ENCODE measurements at regions not wholly inside any gene's neighbourhood (a gene's known extent, or its start where the extent isn't known, plus 50 kb on each side); places are given as distances from the start of the nearest gene placed in this dataset.
"Not testable (repeated sequence)": the region's sequence is repeated elsewhere in the genome, so short reads cannot be mapped to it uniquely, and the experiment has no call there.

DNA sequence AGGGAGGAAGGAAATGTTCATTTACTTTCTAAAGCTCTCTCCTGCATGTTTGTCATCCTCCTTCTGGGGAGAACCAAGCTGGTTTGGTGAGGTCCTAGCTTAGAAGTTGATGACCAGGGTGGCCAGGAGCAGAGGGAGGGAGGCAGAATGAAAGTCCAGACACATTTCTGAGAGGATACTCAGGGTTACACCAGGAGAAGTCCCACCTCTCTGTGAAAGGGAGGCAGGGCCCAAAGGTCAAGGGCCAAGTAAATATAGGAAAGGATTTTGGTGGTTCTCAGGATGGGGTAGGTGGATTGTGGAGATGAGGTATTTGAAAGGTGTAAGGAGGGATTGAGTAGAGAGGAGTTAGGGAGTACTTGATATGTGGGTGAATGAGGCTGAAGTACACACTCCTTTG is 58.0 kb upstream of the FBXO11 start:
- H3K36me3 ChIP-seq (ENCODE audit: control insufficient read depth in 5 of 5, insufficient read depth in 5 of 5, low read length in 5 of 5): no peaks in the 10 kb centered on the region
- no peak overlapping the region for H3K9ac ChIP-seq (ENCODE audit: low read length in 5 of 5)
- no peaks in the 10 kb centered on the region for H3K27me3 ChIP-seq (ENCODE audit: control insufficient read depth in 5 of 5, insufficient read depth in 4 of 5, low read length in 5 of 5)
- no peaks in the 10 kb centered on the region for H3K9me3 ChIP-seq (ENCODE audit: control insufficient read depth in 5 of 5, low read length in 5 of 5)
- H3K4me1 ChIP-seq (ENCODE audit: control insufficient read depth in 5 of 5, insufficient read depth in 5 of 5, low read length in 5 of 5): no peaks in the 10 kb centered on the region
- H3K4me3 ChIP-seq (ENCODE audit: low read depth in 1 of 5, low read length in 5 of 5): no peak overlapping the region
- H3K27ac ChIP-seq (ENCODE audit: low read depth, low read length): no peak overlapping the region

DNA sequence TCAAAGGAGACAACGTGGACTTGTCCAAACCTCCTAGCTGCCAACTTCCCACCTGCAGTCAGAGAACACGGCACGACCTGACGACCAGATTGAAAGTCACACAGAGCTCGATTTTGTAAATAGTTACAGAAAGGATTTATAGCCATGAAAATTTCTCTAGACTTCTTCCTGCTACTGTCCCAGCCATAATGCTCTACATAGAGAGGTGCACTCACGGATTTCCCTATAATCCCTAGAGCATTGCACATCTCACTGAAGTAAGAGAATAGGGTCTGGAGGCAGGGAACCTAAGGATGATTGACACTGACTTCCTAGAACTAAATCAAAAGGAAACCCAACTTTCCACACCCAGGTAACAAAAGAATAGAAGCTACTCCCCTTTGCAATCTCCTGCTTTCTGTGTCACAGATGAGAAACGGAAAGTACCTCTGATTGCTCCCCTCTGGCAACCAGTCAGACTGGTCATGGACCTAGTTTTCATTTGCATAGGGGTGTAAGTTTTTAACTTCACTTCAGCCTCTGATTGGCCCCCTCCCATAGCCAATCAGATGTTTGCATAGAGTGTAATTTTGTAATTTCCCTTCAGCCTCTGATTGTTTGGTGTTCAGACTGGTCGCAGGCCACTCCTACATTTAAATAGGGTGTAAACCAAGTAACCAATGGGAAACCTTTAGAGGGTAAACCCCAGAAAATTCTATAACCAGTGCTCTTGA is 58.6 kb upstream of the FBXO11 start:
- H3K27me3 ChIP-seq (ENCODE audit: control insufficient read depth in 5 of 5, insufficient read depth in 4 of 5, low read length in 5 of 5): no peaks in the 10 kb centered on the region
- H3K4me3 ChIP-seq (ENCODE audit: low read depth in 1 of 5, low read length in 5 of 5): no peak overlapping the region
- no peaks in the 10 kb centered on the region for H3K36me3 ChIP-seq (ENCODE audit: control insufficient read depth in 5 of 5, insufficient read depth in 5 of 5, low read length in 5 of 5)
- H3K9ac ChIP-seq (ENCODE audit: low read length in 5 of 5): no peak overlapping the region
- no peaks in the 10 kb centered on the region for H3K9me3 ChIP-seq (ENCODE audit: control insufficient read depth in 5 of 5, low read length in 5 of 5)
- no peak overlapping the region for H3K27ac ChIP-seq (ENCODE audit: low read depth, low read length)
- no peaks in the 10 kb centered on the region for H3K4me1 ChIP-seq (ENCODE audit: control insufficient read depth in 5 of 5, insufficient read depth in 5 of 5, low read length in 5 of 5)

DNA sequence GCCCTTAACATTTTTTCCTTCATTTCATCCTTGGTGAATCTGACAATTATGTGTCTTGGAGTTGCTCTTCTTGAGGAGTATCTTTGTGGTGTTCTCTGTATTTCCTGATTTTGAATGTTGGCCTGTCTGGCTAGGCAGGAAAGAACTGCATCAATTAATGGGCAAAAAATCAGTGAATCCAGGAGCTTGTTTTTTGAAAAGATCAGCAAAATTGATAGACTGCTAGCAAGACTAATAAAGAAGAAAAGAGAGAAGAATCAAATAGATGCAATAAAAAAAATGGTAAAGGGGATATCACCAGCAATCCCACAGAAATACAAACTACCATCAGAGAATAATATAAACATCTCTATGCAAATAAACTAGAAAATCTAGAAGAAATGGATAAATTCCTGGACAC is 70.4 kb upstream of the FBXO11 start:
- H3K27ac ChIP-seq (ENCODE audit: low read depth, low read length); H3K9ac ChIP-seq (ENCODE audit: low read length in 5 of 5); H3K27me3 ChIP-seq (ENCODE audit: control insufficient read depth in 5 of 5, insufficient read depth in 4 of 5, low read length in 5 of 5); H3K9me3 ChIP-seq (ENCODE audit: control insufficient read depth in 5 of 5, low read length in 5 of 5); H3K4me1 ChIP-seq (ENCODE audit: control insufficient read depth in 5 of 5, insufficient read depth in 5 of 5, low read length in 5 of 5); H3K4me3 ChIP-seq (ENCODE audit: low read depth in 1 of 5, low read length in 5 of 5); H3K36me3 ChIP-seq (ENCODE audit: control insufficient read depth in 5 of 5, insufficient read depth in 5 of 5, low read length in 5 of 5): not testable (repeated sequence)

DNA sequence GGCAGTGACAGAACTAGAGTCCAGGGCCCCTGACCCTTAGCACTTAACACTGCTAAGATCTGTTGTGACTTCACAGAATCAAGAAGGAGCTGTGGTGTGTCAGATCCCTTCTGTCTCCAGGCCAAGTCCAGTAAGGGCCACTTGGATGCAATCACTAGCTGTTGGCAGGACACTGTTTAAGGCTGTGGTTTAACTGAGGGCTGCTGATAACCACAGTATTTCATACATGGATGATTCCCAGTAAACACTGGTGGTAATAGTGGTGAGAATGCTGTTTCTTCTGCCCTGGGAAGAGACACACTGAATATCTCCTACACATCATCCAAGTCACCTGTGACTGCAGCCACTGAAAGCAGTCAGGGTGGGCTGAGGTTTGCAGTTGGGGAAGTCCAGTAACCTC is 77.7 kb upstream of the FBXO11 start:
- no peaks in the 10 kb centered on the region for H3K27me3 ChIP-seq (ENCODE audit: control insufficient read depth in 5 of 5, insufficient read depth in 4 of 5, low read length in 5 of 5)
- no peak overlapping the region for H3K27ac ChIP-seq (ENCODE audit: low read depth, low read length)
- peaks cover 0 to 2% (median 0%) of the 10 kb centered on the region in 5 donors for H3K4me1 ChIP-seq (ENCODE audit: control insufficient read depth in 5 of 5, insufficient read depth in 5 of 5, low read length in 5 of 5)
- H3K9ac ChIP-seq (ENCODE audit: low read length in 5 of 5): no peak overlapping the region
- no peaks in the 10 kb centered on the region for H3K9me3 ChIP-seq (ENCODE audit: control insufficient read depth in 5 of 5, low read length in 5 of 5)
- no peak overlapping the region for H3K4me3 ChIP-seq (ENCODE audit: low read depth in 1 of 5, low read length in 5 of 5)
- H3K36me3 ChIP-seq (ENCODE audit: control insufficient read depth in 5 of 5, insufficient read depth in 5 of 5, low read length in 5 of 5): no peaks in the 10 kb centered on the region

DNA sequence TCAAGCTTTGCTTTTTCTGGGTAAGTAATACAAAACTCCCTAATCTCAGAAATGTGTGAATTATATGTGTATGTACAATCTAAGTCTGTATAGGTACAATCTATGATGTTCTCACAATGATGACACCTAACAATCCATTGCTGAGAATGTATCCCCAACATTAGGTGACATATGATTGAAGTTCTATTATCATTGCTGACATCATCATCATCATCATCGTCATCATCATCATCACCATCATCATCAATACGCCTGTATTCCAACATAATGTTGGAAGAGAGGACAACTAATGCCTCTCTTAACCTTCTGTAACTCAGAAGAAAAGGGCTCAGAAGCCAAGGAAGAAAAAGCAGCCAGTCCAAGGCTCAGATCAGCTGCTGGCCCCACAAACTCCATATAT is 84.2 kb upstream of the FBXO11 start:
- no peak overlapping the region for H3K27ac ChIP-seq (ENCODE audit: low read depth, low read length)
- no peaks in the 10 kb centered on the region for H3K27me3 ChIP-seq (ENCODE audit: control insufficient read depth in 5 of 5, insufficient read depth in 4 of 5, low read length in 5 of 5)
- H3K4me1 ChIP-seq (ENCODE audit: control insufficient read depth in 5 of 5, insufficient read depth in 5 of 5, low read length in 5 of 5): no peaks in the 10 kb centered on the region
- H3K4me3 ChIP-seq (ENCODE audit: low read depth in 1 of 5, low read length in 5 of 5): no peak overlapping the region
- H3K36me3 ChIP-seq (ENCODE audit: control insufficient read depth in 5 of 5, insufficient read depth in 5 of 5, low read length in 5 of 5): no peaks in the 10 kb centered on the region
- H3K9ac ChIP-seq (ENCODE audit: low read length in 5 of 5): no peak overlapping the region
- no peaks in the 10 kb centered on the region for H3K9me3 ChIP-seq (ENCODE audit: control insufficient read depth in 5 of 5, low read length in 5 of 5)

DNA sequence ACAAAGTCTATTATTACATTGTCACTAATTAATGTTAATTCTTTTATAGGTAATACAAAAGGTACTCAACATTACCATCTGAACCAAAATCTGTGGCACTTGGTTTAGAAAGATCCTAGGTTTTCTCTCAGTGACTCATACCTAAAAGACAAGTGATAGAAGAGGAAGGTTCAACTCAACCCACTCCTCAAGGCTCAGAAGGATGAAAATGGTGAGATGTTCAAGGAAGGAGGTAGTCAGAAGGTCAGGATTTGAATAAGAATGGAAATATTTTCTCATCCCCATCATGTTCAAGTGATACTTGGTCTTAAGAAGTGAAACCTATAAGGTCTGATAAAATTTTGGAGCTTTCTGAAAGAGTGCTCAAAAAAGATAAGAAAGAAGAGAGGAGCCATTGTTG is 86.4 kb upstream of the FBXO11 start:
- H3K4me1 ChIP-seq (ENCODE audit: control insufficient read depth in 5 of 5, insufficient read depth in 5 of 5, low read length in 5 of 5): no peaks in the 10 kb centered on the region
- no peaks in the 10 kb centered on the region for H3K27me3 ChIP-seq (ENCODE audit: control insufficient read depth in 5 of 5, insufficient read depth in 4 of 5, low read length in 5 of 5)
- H3K9me3 ChIP-seq (ENCODE audit: control insufficient read depth in 5 of 5, low read length in 5 of 5): no peaks in the 10 kb centered on the region
- no peak overlapping the region for H3K9ac ChIP-seq (ENCODE audit: low read length in 5 of 5)
- no peak overlapping the region for H3K4me3 ChIP-seq (ENCODE audit: low read depth in 1 of 5, low read length in 5 of 5)
- H3K27ac ChIP-seq (ENCODE audit: low read depth, low read length): no peak overlapping the region
- no peaks in the 10 kb centered on the region for H3K36me3 ChIP-seq (ENCODE audit: control insufficient read depth in 5 of 5, insufficient read depth in 5 of 5, low read length in 5 of 5)

GRCh38 chr2:47996808-47997207 is 90.5 kb upstream of the FBXO11 start:
- no peak overlapping the region for H3K4me3 ChIP-seq (ENCODE audit: low read depth in 1 of 5, low read length in 5 of 5)
- H3K9me3 ChIP-seq (ENCODE audit: control insufficient read depth in 5 of 5, low read length in 5 of 5): no peaks in the 10 kb centered on the region
- no peaks in the 10 kb centered on the region for H3K36me3 ChIP-seq (ENCODE audit: control insufficient read depth in 5 of 5, insufficient read depth in 5 of 5, low read length in 5 of 5)
- H3K27me3 ChIP-seq (ENCODE audit: control insufficient read depth in 5 of 5, insufficient read depth in 4 of 5, low read length in 5 of 5): no peaks in the 10 kb centered on the region
- no peaks in the 10 kb centered on the region for H3K4me1 ChIP-seq (ENCODE audit: control insufficient read depth in 5 of 5, insufficient read depth in 5 of 5, low read length in 5 of 5)
- no peak overlapping the region for H3K27ac ChIP-seq (ENCODE audit: low read depth, low read length)
- no peak overlapping the region for H3K9ac ChIP-seq (ENCODE audit: low read length in 5 of 5)

- Histone ChIP-seq H3K9ac (ENCODE audit: low read length in 5 of 5) (no peak overlapping the region), H3K27ac (ENCODE audit: low read depth, low read length) (no peak overlapping the region), H3K4me1 (ENCODE audit: control insufficient read depth in 5 of 5, insufficient read depth in 5 of 5, low read length in 5 of 5) (no peaks in the 10 kb centered on the region), H3K27me3 (ENCODE audit: control insufficient read depth in 5 of 5, insufficient read depth in 4 of 5, low read length in 5 of 5) (no peaks in the 10 kb centered on the region), H3K4me3 (ENCODE audit: low read depth in 1 of 5, low read length in 5 of 5) (no peak overlapping the region), H3K9me3 (ENCODE audit: control insufficient read depth in 5 of 5, low read length in 5 of 5) (no peaks in the 10 kb centered on the region), H3K36me3 (ENCODE audit: control insufficient read depth in 5 of 5, insufficient read depth in 5 of 5, low read length in 5 of 5) (no peaks in the 10 kb centered on the region)
These were observed 93.2 kb upstream of the FBXO11 start for GRCh38 chr2:47999512-47999911.

DNA sequence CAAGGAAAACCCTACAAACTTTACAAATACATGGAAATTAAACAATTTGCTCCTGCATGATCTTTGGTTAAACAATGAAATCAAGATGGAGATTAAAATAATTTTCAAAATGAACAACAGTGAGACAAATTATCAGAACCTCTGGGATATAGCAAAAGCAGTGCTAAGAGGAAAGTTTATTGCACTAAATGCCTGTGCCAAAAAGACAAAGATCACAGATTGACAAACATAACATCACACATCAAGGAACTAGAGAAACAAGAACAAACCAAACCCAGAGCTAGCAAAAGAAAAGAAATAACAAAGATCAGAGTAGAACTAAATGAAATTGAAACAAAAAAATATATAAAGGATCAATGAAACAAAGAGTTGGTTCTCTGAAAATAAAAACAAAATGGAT is 95.2 kb upstream of the FBXO11 start:
- Histone ChIP-seq H3K27ac (ENCODE audit: low read depth, low read length) (no peak overlapping the region), H3K9me3 (ENCODE audit: control insufficient read depth in 5 of 5, low read length in 5 of 5) (peaks cover 0 to 2% (median 0%) of the 10 kb centered on the region in 5 donors), H3K27me3 (ENCODE audit: control insufficient read depth in 5 of 5, insufficient read depth in 4 of 5, low read length in 5 of 5) (no peaks in the 10 kb centered on the region), H3K4me1 (ENCODE audit: control insufficient read depth in 5 of 5, insufficient read depth in 5 of 5, low read length in 5 of 5) (no peaks in the 10 kb centered on the region), H3K4me3 (ENCODE audit: low read depth in 1 of 5, low read length in 5 of 5) (no peak overlapping the region), H3K9ac (ENCODE audit: low read length in 5 of 5) (no peak overlapping the region), H3K36me3 (ENCODE audit: control insufficient read depth in 5 of 5, insufficient read depth in 5 of 5, low read length in 5 of 5) (no peaks in the 10 kb centered on the region)

- H3K27ac ChIP-seq (ENCODE audit: low read depth, low read length): no peak overlapping the region
- H3K4me3 ChIP-seq (ENCODE audit: low read depth in 1 of 5, low read length in 5 of 5): no peak overlapping the region
- no peaks in the 10 kb centered on the region for H3K27me3 ChIP-seq (ENCODE audit: control insufficient read depth in 5 of 5, insufficient read depth in 4 of 5, low read length in 5 of 5)
- H3K4me1 ChIP-seq (ENCODE audit: control insufficient read depth in 5 of 5, insufficient read depth in 5 of 5, low read length in 5 of 5): no peaks in the 10 kb centered on the region
- no peaks in the 10 kb centered on the region for H3K36me3 ChIP-seq (ENCODE audit: control insufficient read depth in 5 of 5, insufficient read depth in 5 of 5, low read length in 5 of 5)
- H3K9me3 ChIP-seq (ENCODE audit: control insufficient read depth in 5 of 5, low read length in 5 of 5): peaks cover 0 to 2% (median 0%) of the 10 kb centered on the region in 5 donors
- no peak overlapping the region for H3K9ac ChIP-seq (ENCODE audit: low read length in 5 of 5)
These were observed 99.8 kb upstream of the FBXO11 start for GRCh38 chr2:48006094-48006493.
